ENCODE measurements at regions not wholly inside any gene's neighbourhood (a gene's known extent, or its start where the extent isn't known, plus 50 kb on each side); places are given as distances from the start of the nearest gene placed in this dataset.

DNA sequence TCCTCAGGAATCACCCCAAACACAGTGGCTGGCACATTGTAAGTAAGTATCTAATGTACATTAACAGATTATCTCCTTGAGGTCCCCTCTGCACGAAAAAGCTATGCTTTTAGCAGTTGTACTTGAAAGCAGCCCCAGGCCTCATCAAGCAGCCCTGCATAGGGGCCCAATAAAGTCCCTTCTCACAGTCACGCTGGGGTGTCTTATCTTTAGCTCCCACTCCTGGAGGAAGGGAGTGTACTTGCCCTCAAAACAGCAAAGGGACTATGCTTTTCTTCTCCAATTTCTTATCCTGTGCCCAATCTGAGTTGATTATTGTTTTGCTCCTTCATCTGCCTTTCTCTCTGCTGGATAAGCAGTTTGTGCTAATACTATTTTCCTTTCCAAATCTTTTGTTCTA, 168.8 kb upstream of the PLXNA2 start:
- TF ChIP-seq, protein P1, sequence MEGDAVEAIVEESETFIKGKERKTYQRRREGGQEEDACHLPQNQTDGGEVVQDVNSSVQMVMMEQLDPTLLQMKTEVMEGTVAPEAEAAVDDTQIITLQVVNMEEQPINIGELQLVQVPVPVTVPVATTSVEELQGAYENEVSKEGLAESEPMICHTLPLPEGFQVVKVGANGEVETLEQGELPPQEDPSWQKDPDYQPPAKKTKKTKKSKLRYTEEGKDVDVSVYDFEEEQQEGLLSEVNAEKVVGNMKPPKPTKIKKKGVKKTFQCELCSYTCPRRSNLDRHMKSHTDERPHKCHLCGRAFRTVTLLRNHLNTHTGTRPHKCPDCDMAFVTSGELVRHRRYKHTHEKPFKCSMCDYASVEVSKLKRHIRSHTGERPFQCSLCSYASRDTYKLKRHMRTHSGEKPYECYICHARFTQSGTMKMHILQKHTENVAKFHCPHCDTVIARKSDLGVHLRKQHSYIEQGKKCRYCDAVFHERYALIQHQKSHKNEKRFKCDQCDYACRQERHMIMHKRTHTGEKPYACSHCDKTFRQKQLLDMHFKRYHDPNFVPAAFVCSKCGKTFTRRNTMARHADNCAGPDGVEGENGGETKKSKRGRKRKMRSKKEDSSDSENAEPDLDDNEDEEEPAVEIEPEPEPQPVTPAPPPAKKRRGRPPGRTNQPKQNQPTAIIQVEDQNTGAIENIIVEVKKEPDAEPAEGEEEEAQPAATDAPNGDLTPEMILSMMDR (IDR thresholded peaks at IDR 0.05; ENCODE audit: low read length, missing control alignments) = no peak
- no peak for DNase-seq (ENCODE audit: low read depth)
- no peak overlapping the region for H3K4me3 ChIP-seq (replicated peaks; ENCODE audit: low read depth, low read length)

DNA sequence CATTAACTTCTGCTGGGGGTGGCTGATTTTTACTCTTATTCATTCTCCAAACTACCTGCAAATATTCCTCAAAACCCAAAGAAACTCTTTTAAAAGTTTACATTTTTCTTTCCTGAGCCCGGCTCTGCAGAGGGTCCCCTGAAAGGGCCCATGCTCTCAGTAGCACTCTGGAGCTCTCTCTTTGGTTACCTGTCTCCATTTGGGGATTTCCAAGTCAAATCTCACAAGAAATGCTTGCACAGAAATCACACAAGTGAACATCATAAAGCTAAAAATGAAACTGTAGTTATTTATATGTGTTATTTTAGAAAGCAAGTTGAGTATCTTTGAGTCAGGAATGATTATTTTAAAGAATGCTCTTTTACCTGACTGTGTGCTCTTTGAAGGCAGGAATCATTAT, 174.5 kb upstream of the PLXNA2 start:
- no peak for DNase-seq (ENCODE audit: low read depth)
- TF ChIP-seq, protein P1 (IDR thresholded peaks at IDR 0.05; ENCODE audit: low read length, missing control alignments) = no peak
- H3K4me3 ChIP-seq (replicated peaks; ENCODE audit: low read depth, low read length) = no peak overlapping the region

DNA sequence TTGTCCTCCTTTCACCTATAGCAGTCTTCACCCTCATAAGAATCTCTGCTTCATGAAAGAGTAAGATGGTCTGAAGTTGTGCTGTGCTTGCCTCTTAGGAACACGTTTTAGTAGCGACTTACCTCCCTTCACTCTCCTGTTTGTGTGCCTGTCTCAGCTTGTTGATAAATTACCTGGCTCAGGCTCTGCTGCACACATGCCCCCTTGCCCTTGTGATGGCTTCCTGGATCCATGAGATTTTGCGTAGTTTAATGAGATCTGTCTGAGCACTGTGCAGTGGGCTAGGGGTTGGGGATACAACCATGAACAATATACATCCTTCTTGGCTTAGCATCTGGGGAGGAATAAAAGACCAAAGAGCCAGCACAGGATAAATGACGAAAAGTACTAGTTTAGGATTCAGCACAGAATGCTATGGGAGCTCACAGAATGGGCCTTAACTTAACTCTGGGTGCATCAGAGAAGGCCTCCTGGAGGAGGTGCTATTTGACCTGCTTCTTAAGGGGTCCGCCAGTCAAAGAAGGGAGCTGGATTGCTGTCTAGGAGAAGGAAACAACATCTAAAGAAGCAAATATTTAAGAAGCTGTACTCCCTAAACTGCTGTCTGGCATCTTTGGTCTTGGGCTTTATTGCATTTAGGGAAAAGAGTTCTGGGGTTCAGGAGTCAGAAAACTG, 175.7 kb upstream of the PLXNA2 start:
- TF ChIP-seq, protein P1 (IDR thresholded peaks at IDR 0.05; ENCODE audit: low read length, missing control alignments) = no peak
- DNase-seq (ENCODE audit: low read depth) = no peak
- no peak overlapping the region for H3K4me3 ChIP-seq (replicated peaks; ENCODE audit: low read depth, low read length)

DNA sequence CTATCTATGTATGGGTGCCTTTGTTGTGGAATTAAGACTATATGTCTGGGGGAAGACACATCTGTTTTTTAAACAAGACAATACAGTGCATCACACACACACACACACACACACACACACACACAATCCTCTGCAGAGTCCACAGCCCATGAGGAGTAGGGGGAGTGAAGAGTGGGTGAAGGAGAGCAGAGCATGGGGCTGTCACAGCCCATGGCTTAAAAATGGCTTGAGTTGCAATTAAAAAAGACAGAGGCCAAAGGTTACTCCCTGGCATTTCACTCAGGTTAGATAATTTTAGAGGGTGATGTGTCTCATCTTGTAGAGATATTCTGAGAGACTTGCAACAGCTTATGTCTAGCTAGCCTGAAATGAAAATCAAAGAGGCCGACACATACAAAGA, 176.5 kb upstream of the PLXNA2 start:
- TF ChIP-seq, protein P1 (IDR thresholded peaks at IDR 0.05; ENCODE audit: low read length, missing control alignments) = no peak
- no peak overlapping the region for H3K4me3 ChIP-seq (replicated peaks; ENCODE audit: low read depth, low read length)
- no peak for DNase-seq (ENCODE audit: low read depth)

DNA sequence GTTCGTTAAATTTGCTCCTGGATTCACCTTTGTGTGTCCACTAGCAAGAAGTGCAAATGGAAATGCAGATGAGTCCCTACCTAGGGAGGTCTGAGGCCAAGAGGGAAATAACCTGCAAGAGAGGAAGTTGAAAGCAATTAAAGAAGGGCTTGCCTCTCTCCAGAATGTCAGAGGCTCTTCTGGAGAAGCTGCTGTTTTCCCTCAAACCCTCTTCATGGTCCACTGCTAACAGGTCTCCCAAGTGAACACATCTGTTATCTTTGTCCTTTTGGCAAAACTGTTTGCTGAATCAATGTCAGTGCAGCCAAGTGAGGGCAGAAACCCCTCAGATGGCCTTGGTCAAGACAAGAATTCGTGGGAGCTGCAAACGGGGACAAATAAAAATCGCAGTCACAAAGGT, 177.3 kb upstream of the PLXNA2 start:
- no peak for DNase-seq (ENCODE audit: low read depth)
- no peak overlapping the region for H3K4me3 ChIP-seq (replicated peaks; ENCODE audit: low read depth, low read length)
- TF ChIP-seq, protein P1 (IDR thresholded peaks at IDR 0.05; ENCODE audit: low read length, missing control alignments) = no peak

DNA sequence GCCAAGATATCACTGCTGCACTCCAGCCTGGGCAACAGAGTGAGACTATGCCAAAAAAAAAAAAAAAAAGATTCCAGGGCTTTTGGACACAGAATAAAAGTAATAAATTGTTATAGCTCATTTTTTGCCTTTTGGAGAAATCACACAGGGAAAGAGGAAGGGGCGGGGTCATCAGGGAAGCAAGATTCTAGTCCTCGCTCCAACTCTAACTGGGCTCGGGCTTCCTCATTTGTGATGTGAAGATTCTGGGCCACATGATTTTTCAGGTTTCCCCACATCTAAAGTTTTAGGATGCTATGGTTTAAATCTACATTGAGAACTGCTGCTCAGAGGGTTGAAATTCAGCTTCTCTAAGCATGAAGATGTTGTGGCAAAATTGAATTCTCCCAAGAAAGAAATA, 179.3 kb upstream of the PLXNA2 start:
- DNase-seq (ENCODE audit: low read depth) = no peak
- H3K4me3 ChIP-seq (replicated peaks; ENCODE audit: low read depth, low read length) = no peak overlapping the region
- TF ChIP-seq, protein P1 (IDR thresholded peaks at IDR 0.05; ENCODE audit: low read length, missing control alignments) = no peak

DNA sequence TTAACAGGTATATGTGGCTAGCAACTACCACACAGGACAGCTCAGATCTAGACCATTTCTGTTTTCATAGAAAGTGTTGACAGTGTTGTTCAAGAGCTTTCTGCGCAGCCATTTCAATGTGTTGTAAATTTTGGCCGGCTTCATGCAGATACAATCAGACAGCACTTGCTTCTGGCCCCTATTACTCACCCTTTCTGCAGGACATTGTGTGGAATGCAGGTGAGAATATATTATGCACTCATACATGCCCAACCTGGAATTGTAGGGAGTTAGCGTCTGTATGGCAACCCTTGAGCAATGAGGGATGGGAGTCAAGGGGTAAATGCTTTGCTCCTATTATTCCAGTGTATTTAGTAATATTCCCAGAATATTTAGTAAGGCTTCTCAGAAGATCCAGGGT, 180.9 kb upstream of the PLXNA2 start:
- TF ChIP-seq, protein P1 (IDR thresholded peaks at IDR 0.05; ENCODE audit: low read length, missing control alignments) = no peak

More for the DNA sequence above, 180.9 kb upstream of the PLXNA2 start:
- H3K4me3 ChIP-seq (replicated peaks; ENCODE audit: low read depth, low read length) = no peak overlapping the region
- no peak for DNase-seq (ENCODE audit: low read depth)

Data from fibroblast of pulmonary artery (primary cell).